Astrocyte (in vitro differentiated cells and primary cell): ENCODE measurements at regions not wholly inside any gene's neighbourhood (a gene's known extent, or its start where the extent isn't known, plus 50 kb on each side); places are given as distances from the start of the nearest gene placed in this dataset.

Experiments
- DNase-seq: peaks from one replicate; pipeline ENCODE4 v3.0.0-alpha.2; 2010; ENCODE audit warnings: low read depth
- FAIRE-seq: peaks from 2 replicates; lab custom pipeline; 2011; peaks lifted over from hg19 to GRCh38; lab: Jason Lieb, UNC
- H2AFZ ChIP-seq: 2 replicates; pipeline ENCODE4 v1.6.0; 2012; ENCODE audit warnings: low read depth, low read length, inconsistent platforms
- H3K27ac ChIP-seq: 2 replicates; pipeline ENCODE4 v1.5.1; 2011; ENCODE audit warnings: low read depth, low read length, inconsistent platforms
- H3K27me3 ChIP-seq: 2 replicates; pipeline ENCODE4 v1.6.0; 2011; ENCODE audit warnings: low read length, inconsistent platforms; ENCODE audit not compliant: insufficient read depth
- H3K36me3 ChIP-seq: 2 replicates; pipeline ENCODE4 v1.5.1; 2011; ENCODE audit warnings: low read length, inconsistent platforms; ENCODE audit not compliant: insufficient read depth
- H3K4me1 ChIP-seq: 2 replicates; pipeline ENCODE4 v1.5.1; 2011; ENCODE audit warnings: low read length, inconsistent platforms; ENCODE audit not compliant: insufficient read depth
- H3K4me2 ChIP-seq: 2 replicates; pipeline ENCODE4 v1.6.0; 2012; ENCODE audit warnings: low read length, inconsistent platforms
- H3K4me3 ChIP-seq: 2 replicates; pipeline ENCODE4 v1.5.1; 2011; ENCODE audit warnings: low read depth, mild to moderate bottlenecking, low read length, inconsistent platforms; ENCODE audit not compliant: insufficient read depth
- H3K79me2 ChIP-seq: 2 replicates; pipeline ENCODE4 v1.6.0; 2012; ENCODE audit warnings: mild to moderate bottlenecking, low read length, inconsistent platforms; ENCODE audit not compliant: insufficient read depth
- H3K9ac ChIP-seq: 2 replicates; pipeline ENCODE4 v1.6.0; 2012; ENCODE audit warnings: mild to moderate bottlenecking, low read length, inconsistent platforms
- H3K9me3 ChIP-seq: 2 replicates; pipeline ENCODE4 v1.5.1; 2012; ENCODE audit warnings: low read depth, mild to moderate bottlenecking, low read length, inconsistent platforms; ENCODE audit not compliant: insufficient read depth
- H4K20me1 ChIP-seq: 2 replicates; pipeline ENCODE4 v1.6.0; 2012; ENCODE audit warnings: low read length, inconsistent platforms; ENCODE audit not compliant: insufficient read depth
- H3K27ac Mint-ChIP-seq: one replicate; pipeline ENCODE4 v1.8.0; 2021; ENCODE audit warnings: mild to moderate bottlenecking, mixed read lengths; ENCODE audit not compliant: unreplicated experiment
- H3K27me3 Mint-ChIP-seq: one replicate; pipeline ENCODE4 v1.8.0; 2021; ENCODE audit warnings: low read depth, mixed read lengths; ENCODE audit not compliant: unreplicated experiment
- H3K36me3 Mint-ChIP-seq: one replicate; pipeline ENCODE4 v1.8.0; 2021; ENCODE audit warnings: low read depth, mixed read lengths; ENCODE audit not compliant: unreplicated experiment
- H3K4me1 Mint-ChIP-seq: one replicate; pipeline ENCODE4 v1.8.0; 2021; ENCODE audit warnings: low read depth, mixed read lengths; ENCODE audit not compliant: unreplicated experiment
- H3K4me3 Mint-ChIP-seq: one replicate; pipeline ENCODE4 v1.8.0; 2021; ENCODE audit warnings: mild to moderate bottlenecking, moderate library complexity, mixed read lengths; ENCODE audit not compliant: unreplicated experiment
- H3K9me3 Mint-ChIP-seq: one replicate; pipeline ENCODE4 v1.8.0; 2021; ENCODE audit warnings: mild to moderate bottlenecking, mixed read lengths; ENCODE audit not compliant: unreplicated experiment
- CTCF ChIP-seq: IDR thresholded peaks from 2 replicates; pipeline ENCODE4 v1.5.1; 2011; ENCODE audit warnings: low read depth, mild to moderate bottlenecking, inconsistent platforms, low read length, moderate library complexity; ENCODE audit not compliant: insufficient read depth
- EZH2 ChIP-seq: IDR thresholded peaks from 2 replicates; pipeline ENCODE4 v1.6.1; 2012; ENCODE audit warnings: mild to moderate bottlenecking, low read length, inconsistent platforms; ENCODE audit not compliant: insufficient read depth

- TF ChIP-seq CTCF: no peak
- no peak for TF ChIP-seq EZH2
- no peak for DNase-seq
- no peaks in the 10 kb centered on the region for H3K36me3 ChIP-seq
- H3K4me1 ChIP-seq: peaks cover 13% of the 10 kb centered on the region
- peaks cover 6% of the 10 kb centered on the region for H3K4me1 Mint-ChIP-seq
- H3K27me3 Mint-ChIP-seq: peaks cover 1% of the 10 kb centered on the region
- H3K4me3 Mint-ChIP-seq: no peak overlapping the region
- no peak overlapping the region for H3K27ac Mint-ChIP-seq
- H3K4me2 ChIP-seq: no peak overlapping the region
- H3K9me3 Mint-ChIP-seq: no peaks in the 10 kb centered on the region
- H3K27me3 ChIP-seq: no peaks in the 10 kb centered on the region
- no peaks in the 10 kb centered on the region for H3K79me2 ChIP-seq
- no peaks in the 10 kb centered on the region for H4K20me1 ChIP-seq
- no peaks in the 10 kb centered on the region for H3K9me3 ChIP-seq
- H3K36me3 Mint-ChIP-seq: no peaks in the 10 kb centered on the region
- H2AFZ ChIP-seq: no peak overlapping the region
- H3K4me3 ChIP-seq: no peak overlapping the region
- FAIRE-seq: no peak
- no peak overlapping the region for H3K9ac ChIP-seq
- no peak overlapping the region for H3K27ac ChIP-seq
Observed at GRCh38 chr3:22582266-22582665, 620.9 kb upstream of the UBE2E2 start.

DNA sequence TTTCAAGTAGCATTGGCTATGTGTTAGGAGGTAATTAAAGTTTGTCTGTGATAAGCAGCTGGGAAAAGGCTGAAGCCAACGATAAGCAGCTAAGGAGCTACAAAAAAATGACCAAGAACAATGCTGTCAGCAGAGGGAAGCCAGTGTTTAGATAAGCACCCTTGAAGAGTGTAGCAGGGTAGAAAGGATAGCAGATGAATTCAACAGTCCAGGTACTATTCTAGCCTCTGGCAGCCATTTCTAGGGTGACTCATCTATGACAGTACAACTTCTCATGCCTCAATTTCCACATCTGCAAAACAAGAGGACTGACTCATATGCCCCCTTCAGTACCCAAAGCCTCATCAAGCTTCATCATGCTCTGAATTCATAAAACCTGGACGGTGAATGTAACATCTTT lies 617.6 kb upstream of the UBE2E2 start:
- H3K27me3 ChIP-seq: no peaks in the 10 kb centered on the region
- no peak overlapping the region for H3K4me3 ChIP-seq
- FAIRE-seq (no peak), DNase-seq (peak; percentile 71)
- peak overlapping the region; percentile 40 for H3K27ac ChIP-seq
- no peak overlapping the region for H3K9ac ChIP-seq
- H3K4me1 ChIP-seq: peaks cover 13% of the 10 kb centered on the region
- no peak overlapping the region for H3K27ac Mint-ChIP-seq
- no peaks in the 10 kb centered on the region for H4K20me1 ChIP-seq
- peaks cover 6% of the 10 kb centered on the region for H3K4me1 Mint-ChIP-seq
- H3K27me3 Mint-ChIP-seq: peaks cover 2% of the 10 kb centered on the region
- H3K4me2 ChIP-seq: peak overlapping the region; percentile 35
- no peaks in the 10 kb centered on the region for H3K36me3 Mint-ChIP-seq
- no peak for TF ChIP-seq EZH2
- no peak for TF ChIP-seq CTCF
- no peaks in the 10 kb centered on the region for H3K9me3 Mint-ChIP-seq
- H2AFZ ChIP-seq: peak overlapping the region; percentile 24
- H3K79me2 ChIP-seq: no peaks in the 10 kb centered on the region
- no peaks in the 10 kb centered on the region for H3K9me3 ChIP-seq
- no peak overlapping the region for H3K4me3 Mint-ChIP-seq
- no peaks in the 10 kb centered on the region for H3K36me3 ChIP-seq

DNA sequence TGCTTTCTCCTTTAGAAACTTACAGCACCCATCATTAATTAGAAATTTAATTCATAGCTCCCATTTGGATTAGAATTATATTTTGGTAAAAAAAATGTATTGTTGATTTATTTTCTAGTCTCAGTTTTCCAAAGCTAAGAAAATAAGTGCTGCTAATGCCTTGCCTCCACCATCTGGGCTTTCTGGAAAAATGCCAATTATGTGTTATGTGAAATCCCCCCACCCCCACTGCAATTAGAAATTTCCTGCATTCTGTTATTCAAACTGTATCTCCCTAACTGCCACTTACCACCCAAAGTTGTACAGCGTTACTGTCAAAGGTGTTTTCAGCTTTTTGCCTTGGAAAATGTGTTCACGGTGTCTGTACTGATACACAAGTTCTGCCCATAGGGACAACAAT lies 617.2 kb upstream of the UBE2E2 start:
- H3K27me3 ChIP-seq: no peaks in the 10 kb centered on the region
- Mint-ChIP-seq H3K36me3 (no peaks in the 10 kb centered on the region), H3K4me3 (no peak overlapping the region), H3K27me3 (peaks cover 2% of the 10 kb centered on the region), H3K27ac (no peak overlapping the region), H3K4me1 (peaks cover 6% of the 10 kb centered on the region), H3K9me3 (no peaks in the 10 kb centered on the region)
- no peak overlapping the region for H3K4me3 ChIP-seq
- H4K20me1 ChIP-seq: no peaks in the 10 kb centered on the region
- no peak overlapping the region for H3K9ac ChIP-seq
- no peaks in the 10 kb centered on the region for H3K36me3 ChIP-seq
- no peaks in the 10 kb centered on the region for H3K79me2 ChIP-seq
- no peaks in the 10 kb centered on the region for H3K9me3 ChIP-seq
- H3K4me2 ChIP-seq: peak overlapping the region; percentile 35
- no peak overlapping the region for H3K27ac ChIP-seq
- FAIRE-seq: no peak
- TF ChIP-seq CTCF (no peak), EZH2 (no peak)
- peaks cover 13% of the 10 kb centered on the region for H3K4me1 ChIP-seq
- H2AFZ ChIP-seq: no peak overlapping the region
- DNase-seq: no peak
